ENCODE measurements at regions not wholly inside any gene's neighbourhood (a gene's known extent, or its start where the extent isn't known, plus 50 kb on each side); places are given as distances from the start of the nearest gene placed in this dataset.

- TF ChIP-seq, protein P1, sequence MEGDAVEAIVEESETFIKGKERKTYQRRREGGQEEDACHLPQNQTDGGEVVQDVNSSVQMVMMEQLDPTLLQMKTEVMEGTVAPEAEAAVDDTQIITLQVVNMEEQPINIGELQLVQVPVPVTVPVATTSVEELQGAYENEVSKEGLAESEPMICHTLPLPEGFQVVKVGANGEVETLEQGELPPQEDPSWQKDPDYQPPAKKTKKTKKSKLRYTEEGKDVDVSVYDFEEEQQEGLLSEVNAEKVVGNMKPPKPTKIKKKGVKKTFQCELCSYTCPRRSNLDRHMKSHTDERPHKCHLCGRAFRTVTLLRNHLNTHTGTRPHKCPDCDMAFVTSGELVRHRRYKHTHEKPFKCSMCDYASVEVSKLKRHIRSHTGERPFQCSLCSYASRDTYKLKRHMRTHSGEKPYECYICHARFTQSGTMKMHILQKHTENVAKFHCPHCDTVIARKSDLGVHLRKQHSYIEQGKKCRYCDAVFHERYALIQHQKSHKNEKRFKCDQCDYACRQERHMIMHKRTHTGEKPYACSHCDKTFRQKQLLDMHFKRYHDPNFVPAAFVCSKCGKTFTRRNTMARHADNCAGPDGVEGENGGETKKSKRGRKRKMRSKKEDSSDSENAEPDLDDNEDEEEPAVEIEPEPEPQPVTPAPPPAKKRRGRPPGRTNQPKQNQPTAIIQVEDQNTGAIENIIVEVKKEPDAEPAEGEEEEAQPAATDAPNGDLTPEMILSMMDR (IDR thresholded peaks at IDR 0.05; ENCODE audit: insufficient read depth, low read length), result no peak
- TF ChIP-seq POLR2AphosphoS5 (IDR thresholded peaks at IDR 0.05; ENCODE audit: low read depth), result no peak
- TF ChIP-seq REST (IDR thresholded peaks at IDR 0.05; ENCODE audit: insufficient replicate concordance, low read depth), result no peak
Measured at GRCh38 chr4:96380106-96380505, 540.2 kb downstream of the PDHA2 start.

Measured in HL-60 (cell line).